ENCODE measurements at regions not wholly inside any gene's neighbourhood (a gene's known extent, or its start where the extent isn't known, plus 50 kb on each side); places are given as distances from the start of the nearest gene placed in this dataset.

DNA sequence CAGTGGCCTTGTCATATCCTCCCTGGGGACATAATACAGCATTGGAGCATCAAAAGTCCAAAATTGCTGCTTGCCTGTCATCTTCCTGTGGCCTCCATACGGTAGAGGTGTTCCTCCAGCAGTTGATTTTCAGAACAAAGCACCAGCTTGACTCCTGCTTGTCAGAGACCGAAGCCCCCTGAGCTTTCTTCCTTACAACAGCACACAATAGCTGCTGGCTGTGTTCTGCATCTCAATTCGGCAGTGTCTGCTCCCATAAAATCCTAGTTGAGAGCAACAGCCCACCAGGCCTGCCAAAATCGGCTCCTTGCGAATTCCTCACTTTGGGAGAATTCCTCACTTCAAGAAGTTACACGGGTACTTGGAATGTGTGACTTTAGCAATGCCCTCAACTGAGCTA lies 372.9 kb downstream of the SAMD5 start:
- no peak overlapping the region for H3K4me2 ChIP-seq (ENCODE audit: low read length)
- no peaks in the 10 kb centered on the region for H3K9me2 ChIP-seq (ENCODE audit: insufficient read depth)
- no peaks in the 10 kb centered on the region for H3K27me3 ChIP-seq (ENCODE audit: insufficient read depth, low read length)
- intact Hi-C loops (cut with micrococcal nuclease), result no loop called here
- ChIA-PET CTCF (no interaction called here), RAD21 (ENCODE audit: low non-redundant PET in 1 of 2, low total read pairs in 2 of 2, uncharacterized antibody in 2 of 2, unreplicated experiment in 2 of 2) (no interaction called here), POLR2A (no interaction called here)
- H3K9me3 ChIP-seq (ENCODE audit: control insufficient read depth in 1 of 2, insufficient read depth in 1 of 2, low read depth in 1 of 2, low read length in 2 of 2), result no peaks in the 10 kb centered on the region
- no peak overlapping the region for H3K9ac ChIP-seq (ENCODE audit: low read length)
- no peak overlapping the region for H3K27ac ChIP-seq (ENCODE audit: low read depth, low read length)
- no peaks in the 10 kb centered on the region for H4K20me1 ChIP-seq (ENCODE audit: insufficient read depth)
- BruUV-seq (replicated peaks), result no TSS peak
- H3K4me1 ChIP-seq (ENCODE audit: control insufficient read depth in 1 of 2, insufficient read depth in 2 of 2, low read length in 2 of 2), result no peaks in the 10 kb centered on the region
- no peaks in the 10 kb centered on the region for H3K36me3 ChIP-seq (ENCODE audit: control insufficient read depth in 1 of 2, insufficient read depth in 2 of 2, low read length in 2 of 2)
- H3K4me3 ChIP-seq (replicated peaks in 1 of 2; ENCODE audit: low read depth in 1 of 2, low read length in 2 of 2), result no peak overlapping the region
- H3K79me2 ChIP-seq (ENCODE audit: insufficient read depth, low read length), result no peaks in the 10 kb centered on the region
- DNase-seq (ENCODE audit: low read depth, low spot score) (no peak), ATAC-seq (no peak)
- TF ChIP-seq SIN3A (IDR thresholded peaks at IDR 0.05; ENCODE audit: low read depth) (no peak), CBX3 (IDR thresholded peaks at IDR 0.05; ENCODE audit: low read depth) (no peak), POLR2A (IDR thresholded peaks at IDR 0.05; ENCODE audit: borderline replicate concordance, extremely low read depth, insufficient read depth, insufficient read length) (no peak), FOSL1 (IDR thresholded peaks at IDR 0.05; ENCODE audit: low read depth) (no peak), SRF (IDR thresholded peaks at IDR 0.05; ENCODE audit: low read depth) (no peak), ZFX (IDR thresholded peaks at IDR 0.05) (no peak), EZH2 (IDR thresholded peaks at IDR 0.05) (no peak), ZNF274 (IDR thresholded peaks at IDR 0.05; ENCODE audit: low read depth, low read length) (no peak), ELF1 (IDR thresholded peaks at IDR 0.05; ENCODE audit: borderline replicate concordance, low read depth) (no peak), REST (IDR thresholded peaks at IDR 0.05; ENCODE audit: low read depth) (no peak), EGR1 (IDR thresholded peaks at IDR 0.05; ENCODE audit: low read depth) (no peak), JUND (IDR thresholded peaks at IDR 0.05) (no peak), CTCF (IDR thresholded peaks at IDR 0.05 in 2 of 3, conservative IDR thresholded peaks at IDR 0.05 in 1 of 3; ENCODE audit: borderline replicate concordance in 1 of 3, insufficient read depth in 1 of 3, low read depth in 2 of 3, low read length in 2 of 3) (no peak), ZBTB33 (IDR thresholded peaks at IDR 0.05; ENCODE audit: extremely low read depth, insufficient replicate concordance, low read length) (no peak)
- TF ChIP-seq, protein P1, sequence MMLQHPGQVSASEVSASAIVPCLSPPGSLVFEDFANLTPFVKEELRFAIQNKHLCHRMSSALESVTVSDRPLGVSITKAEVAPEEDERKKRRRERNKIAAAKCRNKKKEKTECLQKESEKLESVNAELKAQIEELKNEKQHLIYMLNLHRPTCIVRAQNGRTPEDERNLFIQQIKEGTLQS (IDR thresholded peaks at IDR 0.05), result no peak
- TF ChIP-seq, protein P2, sequence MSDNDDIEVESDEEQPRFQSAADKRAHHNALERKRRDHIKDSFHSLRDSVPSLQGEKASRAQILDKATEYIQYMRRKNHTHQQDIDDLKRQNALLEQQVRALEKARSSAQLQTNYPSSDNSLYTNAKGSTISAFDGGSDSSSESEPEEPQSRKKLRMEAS (IDR thresholded peaks at IDR 0.05), result no peak
- H2AFZ ChIP-seq (ENCODE audit: low read depth, low read length, poor library complexity, severe bottlenecking), result no peak overlapping the region
